KMS-11 (cell line): ENCODE measurements at regions not wholly inside any gene's neighbourhood (a gene's known extent, or its start where the extent isn't known, plus 50 kb on each side); places are given as distances from the start of the nearest gene placed in this dataset.

ENCODE experiments used
- H2AFZ ChIP-seq: fragments of 200-600 bp; sonication (generic); 2 replicates; pipeline ENCODE4 v1.6.1; 2016; ENCODE audit warnings: antibody characterized with exemption, mixed run types, low read depth
- H3K27ac ChIP-seq: fragments of 200-600 bp; sonication (generic); 2 replicates; pipeline ENCODE4 v1.6.1; 2016; ENCODE audit warnings: mild to moderate bottlenecking, mixed run types
- H3K27me3 ChIP-seq: fragments of 200-600 bp; sonication (generic); 2 replicates; pipeline ENCODE4 v1.6.1; 2017; ENCODE audit warnings: mild to moderate bottlenecking, low read depth, mixed run types, moderate library complexity; ENCODE audit not compliant: insufficient read depth
- H3K36me3 ChIP-seq: fragments of 200-600 bp; sonication (generic); 2 replicates; pipeline ENCODE4 v1.6.1; 2017; ENCODE audit warnings: mild to moderate bottlenecking, mixed run types; ENCODE audit not compliant: insufficient read depth
- H3K4me1 ChIP-seq: fragments of 200-600 bp; sonication (generic); 2 replicates; pipeline ENCODE4 v1.6.1; 2016; ENCODE audit warnings: mild to moderate bottlenecking, low read depth, mixed run types; ENCODE audit not compliant: poor library complexity, severe bottlenecking
- H3K4me2 ChIP-seq: fragments of 200-600 bp; sonication (generic); 2 replicates; pipeline ENCODE4 v1.7.0; 2016; ENCODE audit warnings: mild to moderate bottlenecking, mixed run types
- H3K4me3 ChIP-seq: fragments of 200-600 bp; sonication (generic); IDR thresholded peaks from 2 replicates; pipeline ENCODE4 v1.6.1; 2017; ENCODE audit warnings: low read depth, low read length, mixed read lengths; ENCODE audit not compliant: insufficient read depth
- H3K79me2 ChIP-seq: fragments of 200-600 bp; sonication (generic); 2 replicates; pipeline ENCODE4 v1.6.1; 2016; ENCODE audit warnings: low read depth, mixed run types; ENCODE audit not compliant: insufficient read depth
- H3K9ac ChIP-seq: fragments of 200-600 bp; sonication (generic); 2 replicates; pipeline ENCODE4 v1.6.1; 2016; ENCODE audit warnings: mild to moderate bottlenecking, mixed run types
- H4K20me1 ChIP-seq: fragments of 200-600 bp; sonication (generic); 2 replicates; pipeline ENCODE4 v1.6.1; 2016; ENCODE audit warnings: mild to moderate bottlenecking, mixed run types; ENCODE audit not compliant: insufficient read depth
- TF ChIP-seq, protein P1 (sequence below): fragments of 200-600 bp; sonication (generic); conservative IDR thresholded peaks from 2 replicates; pipeline ENCODE4 v1.6.1; 2017; ENCODE audit warnings: low read depth, mild to moderate bottlenecking, antibody characterized with exemption, low read length, moderate library complexity, mixed read lengths

DNA sequence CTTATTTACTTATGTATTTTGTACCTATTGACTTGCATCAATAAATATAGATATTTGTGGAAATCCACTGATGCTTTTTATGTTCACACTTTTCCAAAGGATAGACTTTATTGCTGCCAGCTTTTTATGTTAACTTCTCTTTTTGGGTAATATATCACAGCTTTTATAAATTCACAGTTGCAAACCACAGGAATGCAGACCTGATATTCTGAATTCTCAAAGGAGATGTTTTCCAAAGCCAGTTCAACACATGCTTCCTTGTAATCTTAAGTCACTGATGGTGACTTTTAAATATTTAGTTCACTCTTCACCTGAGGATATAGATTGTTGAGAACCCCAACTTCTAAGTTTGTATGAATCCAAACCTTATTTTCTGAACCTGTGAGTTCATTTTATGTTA lies 223.4 kb upstream of the PRR16 start:
- Histone ChIP-seq H4K20me1 (no peaks in the 10 kb centered on the region), H3K27me3 (no peaks in the 10 kb centered on the region), H3K79me2 (no peaks in the 10 kb centered on the region), H3K4me3 (no peak overlapping the region), H3K4me2 (peak overlapping the region; percentile 15), H3K4me1 (peaks cover 65% of the 10 kb centered on the region), H3K36me3 (no peaks in the 10 kb centered on the region), H3K9ac (no peak overlapping the region), H3K27ac (0 out of 2 replicates have a peak overlapping the region, but pooled peaks have one; percentile 31), H2AFZ (peak overlapping the region; percentile 32; the same call in 1 of the 2 replicates)
- TF ChIP-seq, protein P1, sequence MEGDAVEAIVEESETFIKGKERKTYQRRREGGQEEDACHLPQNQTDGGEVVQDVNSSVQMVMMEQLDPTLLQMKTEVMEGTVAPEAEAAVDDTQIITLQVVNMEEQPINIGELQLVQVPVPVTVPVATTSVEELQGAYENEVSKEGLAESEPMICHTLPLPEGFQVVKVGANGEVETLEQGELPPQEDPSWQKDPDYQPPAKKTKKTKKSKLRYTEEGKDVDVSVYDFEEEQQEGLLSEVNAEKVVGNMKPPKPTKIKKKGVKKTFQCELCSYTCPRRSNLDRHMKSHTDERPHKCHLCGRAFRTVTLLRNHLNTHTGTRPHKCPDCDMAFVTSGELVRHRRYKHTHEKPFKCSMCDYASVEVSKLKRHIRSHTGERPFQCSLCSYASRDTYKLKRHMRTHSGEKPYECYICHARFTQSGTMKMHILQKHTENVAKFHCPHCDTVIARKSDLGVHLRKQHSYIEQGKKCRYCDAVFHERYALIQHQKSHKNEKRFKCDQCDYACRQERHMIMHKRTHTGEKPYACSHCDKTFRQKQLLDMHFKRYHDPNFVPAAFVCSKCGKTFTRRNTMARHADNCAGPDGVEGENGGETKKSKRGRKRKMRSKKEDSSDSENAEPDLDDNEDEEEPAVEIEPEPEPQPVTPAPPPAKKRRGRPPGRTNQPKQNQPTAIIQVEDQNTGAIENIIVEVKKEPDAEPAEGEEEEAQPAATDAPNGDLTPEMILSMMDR: no peak

DNA sequence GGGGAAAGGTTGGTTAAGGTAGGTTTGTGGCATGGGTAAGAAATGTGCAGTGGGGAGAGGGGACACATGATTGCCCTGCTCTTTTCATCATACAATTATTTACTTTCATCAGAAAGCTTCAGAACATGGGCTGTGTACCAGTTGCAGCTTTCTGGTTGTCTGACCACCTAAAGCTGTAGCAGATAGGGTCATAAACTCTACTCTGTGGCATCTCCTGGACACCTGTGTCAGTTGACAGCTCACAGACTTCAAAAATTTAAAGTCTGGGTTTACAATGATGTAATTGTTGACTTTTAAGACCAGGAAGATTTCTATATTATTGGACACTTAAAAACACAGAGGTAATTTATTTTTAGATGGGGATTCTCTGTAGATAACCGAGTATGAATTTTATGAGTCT lies 222.7 kb upstream of the PRR16 start:
- TF ChIP-seq, protein P1: no peak

DNA sequence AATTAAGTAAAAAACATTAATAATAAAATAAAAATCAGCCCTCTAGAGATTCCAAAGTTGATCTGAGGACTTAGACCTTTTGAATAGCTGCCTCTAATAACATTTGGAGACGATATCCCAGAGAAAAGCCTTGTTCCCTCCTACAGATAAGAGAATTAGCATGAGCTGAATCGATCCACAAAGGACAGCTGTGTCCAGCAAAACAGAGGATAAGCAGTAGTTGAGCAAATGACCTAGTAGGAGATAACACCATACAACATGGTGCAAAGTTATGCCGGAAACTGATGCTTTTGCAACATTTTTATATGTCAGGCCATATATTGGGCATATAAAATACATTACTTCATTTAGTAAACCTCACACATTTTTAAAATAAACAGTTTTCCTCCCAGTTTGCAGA lies 212.2 kb upstream of the PRR16 start:
- Histone ChIP-seq H3K79me2 (no peaks in the 10 kb centered on the region), H3K36me3 (no peaks in the 10 kb centered on the region), H3K27ac (no peak overlapping the region), H3K27me3 (no peaks in the 10 kb centered on the region), H3K9ac (no peak overlapping the region), H3K4me3 (no peak overlapping the region), H4K20me1 (no peaks in the 10 kb centered on the region), H3K4me1 (no peaks in the 10 kb centered on the region), H3K4me2 (no peak overlapping the region), H2AFZ (no peak overlapping the region)
- TF ChIP-seq, protein P1: no peak

More for the DNA sequence above, 222.7 kb upstream of the PRR16 start:
- Histone ChIP-seq H3K9ac (no peak overlapping the region), H3K4me1 (peaks cover 59% of the 10 kb centered on the region), H3K4me2 (peak overlapping the region; percentile 15; the same call in 1 of the 2 replicates), H3K27me3 (no peaks in the 10 kb centered on the region), H4K20me1 (no peaks in the 10 kb centered on the region), H3K79me2 (no peaks in the 10 kb centered on the region), H2AFZ (peak overlapping the region; percentile 32; the same call in 1 of the 2 replicates), H3K36me3 (no peaks in the 10 kb centered on the region), H3K4me3 (no peak overlapping the region), H3K27ac (peak overlapping the region; percentile 31)

DNA sequence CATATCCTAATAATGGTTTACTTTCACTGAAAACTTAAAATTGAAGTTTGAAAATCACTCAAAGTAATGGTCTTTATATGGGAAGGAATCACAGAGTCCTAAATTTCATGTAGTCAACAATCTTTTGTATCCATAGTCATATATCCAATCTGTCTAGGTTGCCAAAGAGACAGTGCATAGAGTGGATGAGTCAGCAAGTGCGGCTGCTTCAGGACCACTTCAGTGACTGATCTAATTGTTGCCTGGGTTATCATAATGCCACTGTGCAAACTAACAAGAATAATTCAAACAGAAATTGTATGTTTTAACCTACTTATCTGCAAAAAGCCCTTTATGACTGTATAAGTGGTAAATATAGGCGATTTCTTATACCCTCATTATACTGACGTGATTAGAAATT lies 211.3 kb upstream of the PRR16 start:
- Histone ChIP-seq H3K27ac (no peak overlapping the region), H3K4me2 (no peak overlapping the region), H3K36me3 (no peaks in the 10 kb centered on the region), H3K79me2 (no peaks in the 10 kb centered on the region), H2AFZ (no peak overlapping the region), H3K4me1 (no peaks in the 10 kb centered on the region), H3K27me3 (no peaks in the 10 kb centered on the region), H3K4me3 (no peak overlapping the region), H3K9ac (no peak overlapping the region), H4K20me1 (no peaks in the 10 kb centered on the region)
- TF ChIP-seq, protein P1: no peak
